DND-41 (cell line): ENCODE measurements at regions not wholly inside any gene's neighbourhood (a gene's known extent, or its start where the extent isn't known, plus 50 kb on each side); places are given as distances from the start of the nearest gene placed in this dataset.
"Not testable (repeated sequence)": the region's sequence is repeated elsewhere in the genome, so short reads cannot be mapped to it uniquely, and the experiment has no call there.

Experiments
- ATAC-seq: fragments of 200-7000 bp; cut with Tn5 transposase; 3 replicates; pipeline ENCODE4 v1.9.1; 2021; ENCODE audit warnings: low read depth; ENCODE audit not compliant: insufficient read depth
- DNase-seq: peaks from one replicate; pipeline ENCODE4 v3.0.0-alpha.2; 2020
- H2AFZ ChIP-seq: 2 replicates; pipeline ENCODE4 v1.6.0; 2012; ENCODE audit warnings: low read depth, low read length
- H3K27ac ChIP-seq: 2 replicates; pipeline ENCODE4 v1.5.1; 2012; ENCODE audit warnings: low read length, inconsistent platforms
- H3K27me3 ChIP-seq: fragments of 200-600 bp; sonication (generic); 2 replicates; pipeline ENCODE4 v1.6.0; 2012; ENCODE audit warnings: low read length, mild to moderate bottlenecking, inconsistent platforms; ENCODE audit not compliant: insufficient read depth, poor library complexity
- H3K36me3 ChIP-seq: 2 replicates; pipeline ENCODE4 v1.5.1; 2012; ENCODE audit warnings: low read length, inconsistent platforms; ENCODE audit not compliant: insufficient read depth
- H3K4me1 ChIP-seq: 2 replicates; pipeline ENCODE4 v1.5.1; 2012; ENCODE audit warnings: mild to moderate bottlenecking, low read length; ENCODE audit not compliant: insufficient read depth
- H3K4me2 ChIP-seq: 2 replicates; pipeline ENCODE4 v1.6.0; 2012; ENCODE audit warnings: mild to moderate bottlenecking, moderate library complexity, low read length, inconsistent platforms; ENCODE audit not compliant: insufficient read depth
- H3K4me3 ChIP-seq, 2 experiments: fragments of 200-600 bp in 1 of 2; shearing (Covaris generic) in 1 of 2; 2 replicates each; pipeline ENCODE4 v1.5.1; 2012 to 2016; ENCODE audit warnings: inconsistent platforms in 2 of 2, low read length in 2 of 2, mild to moderate bottlenecking in 2 of 2, low read depth in 1 of 2, moderate library complexity in 1 of 2
- H3K79me2 ChIP-seq: 2 replicates; pipeline ENCODE4 v1.6.0; 2012; ENCODE audit warnings: low read length, inconsistent platforms; ENCODE audit not compliant: insufficient read depth
- H3K9ac ChIP-seq: 2 replicates; pipeline ENCODE4 v1.6.0; 2012; ENCODE audit warnings: low read depth, mild to moderate bottlenecking, inconsistent platforms, low read length, moderate library complexity
- H3K9me3 ChIP-seq: 2 replicates; pipeline ENCODE4 v1.5.1; 2012; ENCODE audit warnings: low read length, moderate library complexity, mild to moderate bottlenecking, inconsistent platforms; ENCODE audit not compliant: insufficient read depth, severe bottlenecking
- H4K20me1 ChIP-seq: 2 replicates; pipeline ENCODE4 v1.6.0; 2012; ENCODE audit warnings: low read length; ENCODE audit not compliant: insufficient read depth
- CTCF ChIP-seq: IDR thresholded peaks from 2 replicates; pipeline ENCODE4 v1.5.1; 2012; ENCODE audit warnings: borderline replicate concordance, low read length, moderate library complexity, mild to moderate bottlenecking; ENCODE audit not compliant: poor library complexity, severe bottlenecking; ENCODE audit errors: extremely low read depth
- EZH2 ChIP-seq: IDR thresholded peaks from 3 replicates; pipeline ENCODE4 v1.6.1; 2012; ENCODE audit warnings: borderline replicate concordance, low read depth, mild to moderate bottlenecking, moderate library complexity, low read length, inconsistent platforms; ENCODE audit not compliant: severe bottlenecking

GRCh38 chr10:29386342-29386999, 97.6 kb downstream of the LYZL1 start:
- no peaks in the 10 kb centered on the region for H3K9me3 ChIP-seq
- no peaks in the 10 kb centered on the region for H3K4me1 ChIP-seq
- no peaks in the 10 kb centered on the region for H3K36me3 ChIP-seq
- H3K4me2 ChIP-seq: 0 out of 2 replicates have a peak overlapping the region, but pooled peaks have one; percentile 36
- H3K4me3 ChIP-seq: no peak overlapping the region
- 0 out of 2 replicates have a peak overlapping the region, but pooled peaks have one; percentile 53 for H2AFZ ChIP-seq
- H3K79me2 ChIP-seq: no peaks in the 10 kb centered on the region
- peak; percentile 75 for ATAC-seq
- H4K20me1 ChIP-seq: no peaks in the 10 kb centered on the region
- no peaks in the 10 kb centered on the region for H3K27me3 ChIP-seq
- TF ChIP-seq EZH2: no peak
- TF ChIP-seq CTCF: peak; percentile 82
- DNase-seq: peak; percentile 41
- no peak overlapping the region for H3K9ac ChIP-seq
- no peak overlapping the region for H3K27ac ChIP-seq

GRCh38 chr10:29387269-29387668, 98.4 kb downstream of the LYZL1 start:
- DNase-seq (no peak), ATAC-seq (no peak)
- H3K4me2 ChIP-seq: no peak overlapping the region

GRCh38 chr10:29388112-29388511, 99.2 kb downstream of the LYZL1 start:
- not testable (repeated sequence) for H3K4me3 ChIP-seq, H3K4me1 ChIP-seq, H3K4me2 ChIP-seq, H3K9ac ChIP-seq, H3K79me2 ChIP-seq, H3K36me3 ChIP-seq, H2AFZ ChIP-seq, H3K9me3 ChIP-seq, H4K20me1 ChIP-seq, H3K27ac ChIP-seq, ATAC-seq, DNase-seq, H3K27me3 ChIP-seq

More at GRCh38 chr10:29387269-29387668, 98.4 kb downstream of the LYZL1 start:
- Histone ChIP-seq H3K9me3 (no peaks in the 10 kb centered on the region), H3K27ac (no peak overlapping the region), H3K27me3 (no peaks in the 10 kb centered on the region), H3K36me3 (no peaks in the 10 kb centered on the region), H4K20me1 (no peaks in the 10 kb centered on the region), H3K4me3 (no peak overlapping the region), H3K4me1 (no peaks in the 10 kb centered on the region), H3K9ac (no peak overlapping the region), H3K79me2 (no peaks in the 10 kb centered on the region), H2AFZ (no peak overlapping the region)
- TF ChIP-seq CTCF: no peak
- no peak for TF ChIP-seq EZH2

GRCh38 chr10:29389493-29389892, 100.6 kb downstream of the LYZL1 start:
- Histone ChIP-seq H3K79me2 (no peaks in the 10 kb centered on the region), H3K36me3 (no peaks in the 10 kb centered on the region), H3K4me2 (no peak overlapping the region)

More at GRCh38 chr10:29389493-29389892, 100.6 kb downstream of the LYZL1 start:
- no peaks in the 10 kb centered on the region for H4K20me1 ChIP-seq
- TF ChIP-seq CTCF (no peak), EZH2 (no peak)
- no peak overlapping the region for H3K27ac ChIP-seq
- DNase-seq (no peak), ATAC-seq (no peak)
- H3K9me3 ChIP-seq: no peaks in the 10 kb centered on the region
- H3K27me3 ChIP-seq: no peaks in the 10 kb centered on the region
- no peak overlapping the region for H3K9ac ChIP-seq
- H3K4me1 ChIP-seq: no peaks in the 10 kb centered on the region
- no peak overlapping the region for H2AFZ ChIP-seq
- H3K4me3 ChIP-seq: no peak overlapping the region
